Liver (tissue), 8 donors: ENCODE measurements at regions not wholly inside any gene's neighbourhood (a gene's known extent, or its start where the extent isn't known, plus 50 kb on each side); places are given as distances from the start of the nearest gene placed in this dataset.

Experiments
- DNase-seq: peaks from one replicate; pipeline ENCODE4 v3.0.0-alpha.2; 2017; ENCODE audit warnings: low spot score
- H3K27ac ChIP-seq, 2 donors: one replicate each; pipeline ENCODE4 v1.7.0; 2013; ENCODE audit warnings: inconsistent platforms in 2 of 2, low read length in 2 of 2, control low read depth in 1 of 2, low read depth in 1 of 2, mild to moderate bottlenecking in 1 of 2
- H3K27me3 ChIP-seq, 4 donors: one replicate each; pipeline versions ENCODE4 v1.6.1 to v1.7.0; 2013; ENCODE audit warnings: low read length in 3 of 4, inconsistent platforms in 1 of 4, mild to moderate bottlenecking in 1 of 4, moderate library complexity in 1 of 4; ENCODE audit not compliant: control insufficient read depth in 4 of 4, insufficient read depth in 4 of 4
- H3K36me3 ChIP-seq, 4 donors: one replicate each; pipeline versions ENCODE4 v1.6.1 to v1.7.0; 2013; ENCODE audit warnings: low read length in 3 of 4, mild to moderate bottlenecking in 3 of 4, low read depth in 1 of 4, moderate library complexity in 1 of 4; ENCODE audit not compliant: control insufficient read depth in 4 of 4, insufficient read depth in 3 of 4
- H3K4me1 ChIP-seq, 4 donors: one replicate each; pipeline versions ENCODE4 v1.6.1 to v1.7.0; 2013; ENCODE audit warnings: low read length in 3 of 4, mild to moderate bottlenecking in 3 of 4, moderate library complexity in 1 of 4; ENCODE audit not compliant: control insufficient read depth in 4 of 4, insufficient read depth in 4 of 4
- H3K4me3 ChIP-seq, 3 donors: one replicate each; pipeline versions ENCODE4 v1.6.1 to v1.7.0; 2013; ENCODE audit warnings: low read length in 3 of 3, control low read depth in 1 of 3, low read depth in 1 of 3, mild to moderate bottlenecking in 1 of 3
- H3K9ac ChIP-seq, 2 donors: one replicate each; pipeline ENCODE4 v1.7.0; 2013; ENCODE audit warnings: low read length in 2 of 2, mild to moderate bottlenecking in 2 of 2, moderate library complexity in 2 of 2, control low read depth in 1 of 2, low read depth in 1 of 2
- H3K9me3 ChIP-seq, 4 donors: one replicate each; pipeline versions ENCODE4 v1.6.1 to v1.7.0; 2013; ENCODE audit warnings: low read length in 3 of 4; ENCODE audit not compliant: control insufficient read depth in 4 of 4
- EGR1 ChIP-seq, 2 donors: IDR thresholded peaks; 2 replicates each; pipeline ENCODE4 v1.6.1; 2016 to 2018; ENCODE audit warnings: antibody characterized with exemption in 2 of 2, low read depth in 2 of 2
- FOXA1 ChIP-seq: IDR thresholded peaks from 2 replicates; pipeline ENCODE4 v1.6.1; 2016; ENCODE audit warnings: antibody characterized with exemption
- FOXA2 ChIP-seq: IDR thresholded peaks from 2 replicates; pipeline ENCODE4 v1.6.1; 2016; ENCODE audit warnings: antibody characterized with exemption
- GABPA ChIP-seq, 2 donors: IDR thresholded peaks in 1 of 2; conservative IDR thresholded peaks in 1 of 2; 2 replicates each; pipeline ENCODE4 v1.6.1; 2016; ENCODE audit warnings: antibody characterized with exemption in 2 of 2, mild to moderate bottlenecking in 1 of 2, moderate library complexity in 1 of 2
- HNF4A ChIP-seq, 2 donors: conservative IDR thresholded peaks; 2 replicates each; pipeline ENCODE4 v1.6.1; 2016; ENCODE audit warnings: antibody characterized with exemption in 2 of 2, mild to moderate bottlenecking in 2 of 2
- HNF4G ChIP-seq: IDR thresholded peaks from 2 replicates; pipeline ENCODE4 v1.6.1; 2016; ENCODE audit warnings: antibody characterized with exemption
- JUND ChIP-seq, 2 donors: IDR thresholded peaks; 2 replicates each; pipeline ENCODE4 v1.6.1; 2016; ENCODE audit warnings: antibody characterized with exemption in 2 of 2
- NR2F2 ChIP-seq: IDR thresholded peaks from 2 replicates; pipeline ENCODE4 v1.6.1; 2016; ENCODE audit warnings: antibody characterized with exemption
- RAD21 ChIP-seq, 2 donors: IDR thresholded peaks; 2 replicates each; pipeline ENCODE4 v1.6.1; 2016; ENCODE audit warnings: antibody characterized with exemption in 2 of 2, mild to moderate bottlenecking in 2 of 2
- RXRA ChIP-seq, 2 donors: IDR thresholded peaks; 2 replicates each; pipeline ENCODE4 v1.6.1; 2017 to 2018; ENCODE audit warnings: antibody characterized with exemption in 2 of 2, mild to moderate bottlenecking in 1 of 2
- SP1 ChIP-seq: IDR thresholded peaks from 2 replicates; pipeline ENCODE4 v1.6.1; 2018; ENCODE audit warnings: antibody characterized with exemption, mild to moderate bottlenecking
- TAF1 ChIP-seq: conservative IDR thresholded peaks from 2 replicates; pipeline ENCODE4 v1.6.1; 2016; ENCODE audit warnings: antibody characterized with exemption, mild to moderate bottlenecking
- YY1 ChIP-seq: IDR thresholded peaks from 2 replicates; pipeline ENCODE4 v1.6.1; 2016; ENCODE audit warnings: antibody characterized with exemption, mild to moderate bottlenecking
- WGBS: extraction: QIAGEN DNeasy Blood & Tissue Kit; methylation state at CpG from one replicate; pipeline ENCODE4 v1.1.7; 2013; 5-methylcytosine and 5-hydroxymethylcytosine counted together
- TF ChIP-seq, protein P1 (sequence below): fragments of 150-350 bp; IDR thresholded peaks from 2 replicates; pipeline ENCODE4 v1.5.1; 2017; ENCODE audit warnings: improper control_type of control experiment, low read depth, low read length; ENCODE audit not compliant: missing input control
- TF ChIP-seq, protein P2 (sequence below): IDR thresholded peaks from 2 replicates; pipeline ENCODE4 v1.6.1; 2016; ENCODE audit warnings: antibody characterized with exemption
- TF ChIP-seq, protein P3 (sequence below): IDR thresholded peaks from 2 replicates; pipeline ENCODE4 v1.6.1; 2016; ENCODE audit warnings: antibody characterized with exemption
- TF ChIP-seq, protein P4 (sequence below): IDR thresholded peaks from 2 replicates; pipeline ENCODE4 v1.6.1; 2016; ENCODE audit warnings: antibody characterized with exemption, mild to moderate bottlenecking
- TF ChIP-seq, protein P5 (sequence below): IDR thresholded peaks from 2 replicates; pipeline ENCODE4 v1.6.1; 2016; ENCODE audit warnings: antibody characterized with exemption
- donor health status: healthy.
- donor health status: healthy.
- donor health status: healthy.
- donor health status: healthy.
- donor health status: healthy.

DNA sequence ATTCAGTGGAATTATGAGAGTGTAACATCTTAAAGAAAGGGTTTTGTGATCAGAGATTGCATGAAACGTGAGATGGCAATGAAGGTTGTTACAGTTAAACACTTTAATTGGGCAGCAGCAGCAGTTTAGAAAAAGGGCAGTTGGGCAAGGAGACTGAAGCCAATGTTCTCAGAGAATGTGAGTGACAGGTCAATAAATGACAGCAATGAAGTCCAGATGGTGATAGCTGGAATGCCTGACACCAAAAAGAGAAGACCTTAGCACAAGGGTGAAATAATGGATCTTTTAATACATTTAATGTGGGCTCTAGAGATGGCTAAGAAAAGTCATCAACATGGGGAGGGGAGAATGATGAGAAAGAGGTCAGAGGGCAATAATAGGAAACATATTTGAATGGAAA is 89.4 kb upstream of the CDH7 start:
- H3K9me3 ChIP-seq, result no peaks in the 10 kb centered on the region
- H3K27me3 ChIP-seq, result no peaks in the 10 kb centered on the region
- 35% methylated on average over 1 of the region's 1 CpG for WGBS
- TF ChIP-seq RAD21 (IDR thresholded peaks at IDR 0.05), result no peak
- TF ChIP-seq, protein P1, sequence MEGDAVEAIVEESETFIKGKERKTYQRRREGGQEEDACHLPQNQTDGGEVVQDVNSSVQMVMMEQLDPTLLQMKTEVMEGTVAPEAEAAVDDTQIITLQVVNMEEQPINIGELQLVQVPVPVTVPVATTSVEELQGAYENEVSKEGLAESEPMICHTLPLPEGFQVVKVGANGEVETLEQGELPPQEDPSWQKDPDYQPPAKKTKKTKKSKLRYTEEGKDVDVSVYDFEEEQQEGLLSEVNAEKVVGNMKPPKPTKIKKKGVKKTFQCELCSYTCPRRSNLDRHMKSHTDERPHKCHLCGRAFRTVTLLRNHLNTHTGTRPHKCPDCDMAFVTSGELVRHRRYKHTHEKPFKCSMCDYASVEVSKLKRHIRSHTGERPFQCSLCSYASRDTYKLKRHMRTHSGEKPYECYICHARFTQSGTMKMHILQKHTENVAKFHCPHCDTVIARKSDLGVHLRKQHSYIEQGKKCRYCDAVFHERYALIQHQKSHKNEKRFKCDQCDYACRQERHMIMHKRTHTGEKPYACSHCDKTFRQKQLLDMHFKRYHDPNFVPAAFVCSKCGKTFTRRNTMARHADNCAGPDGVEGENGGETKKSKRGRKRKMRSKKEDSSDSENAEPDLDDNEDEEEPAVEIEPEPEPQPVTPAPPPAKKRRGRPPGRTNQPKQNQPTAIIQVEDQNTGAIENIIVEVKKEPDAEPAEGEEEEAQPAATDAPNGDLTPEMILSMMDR, result no peak
- TF ChIP-seq GABPA (IDR thresholded peaks at IDR 0.05 in 1 of 2, conservative IDR thresholded peaks at IDR 0.05 in 1 of 2), result no peak
- TF ChIP-seq, protein P2, sequence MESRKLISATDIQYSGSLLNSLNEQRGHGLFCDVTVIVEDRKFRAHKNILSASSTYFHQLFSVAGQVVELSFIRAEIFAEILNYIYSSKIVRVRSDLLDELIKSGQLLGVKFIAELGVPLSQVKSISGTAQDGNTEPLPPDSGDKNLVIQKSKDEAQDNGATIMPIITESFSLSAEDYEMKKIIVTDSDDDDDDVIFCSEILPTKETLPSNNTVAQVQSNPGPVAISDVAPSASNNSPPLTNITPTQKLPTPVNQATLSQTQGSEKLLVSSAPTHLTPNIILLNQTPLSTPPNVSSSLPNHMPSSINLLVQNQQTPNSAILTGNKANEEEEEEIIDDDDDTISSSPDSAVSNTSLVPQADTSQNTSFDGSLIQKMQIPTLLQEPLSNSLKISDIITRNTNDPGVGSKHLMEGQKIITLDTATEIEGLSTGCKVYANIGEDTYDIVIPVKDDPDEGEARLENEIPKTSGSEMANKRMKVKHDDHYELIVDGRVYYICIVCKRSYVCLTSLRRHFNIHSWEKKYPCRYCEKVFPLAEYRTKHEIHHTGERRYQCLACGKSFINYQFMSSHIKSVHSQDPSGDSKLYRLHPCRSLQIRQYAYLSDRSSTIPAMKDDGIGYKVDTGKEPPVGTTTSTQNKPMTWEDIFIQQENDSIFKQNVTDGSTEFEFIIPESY, result no peak
- TF ChIP-seq, protein P3, sequence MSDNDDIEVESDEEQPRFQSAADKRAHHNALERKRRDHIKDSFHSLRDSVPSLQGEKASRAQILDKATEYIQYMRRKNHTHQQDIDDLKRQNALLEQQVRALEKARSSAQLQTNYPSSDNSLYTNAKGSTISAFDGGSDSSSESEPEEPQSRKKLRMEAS, result no peak
- TF ChIP-seq NR2F2, result no peak
- no peak for TF ChIP-seq JUND (IDR thresholded peaks at IDR 0.05)
- TF ChIP-seq FOXA1, result no peak
- TF ChIP-seq EGR1 (IDR thresholded peaks at IDR 0.05; ENCODE audit: low read depth in 2 of 2), result no peak
- no peak for TF ChIP-seq TAF1
- no peak for TF ChIP-seq SP1
- TF ChIP-seq YY1, result no peak
- TF ChIP-seq RXRA (IDR thresholded peaks at IDR 0.05), result no peak
- TF ChIP-seq, protein P4, sequence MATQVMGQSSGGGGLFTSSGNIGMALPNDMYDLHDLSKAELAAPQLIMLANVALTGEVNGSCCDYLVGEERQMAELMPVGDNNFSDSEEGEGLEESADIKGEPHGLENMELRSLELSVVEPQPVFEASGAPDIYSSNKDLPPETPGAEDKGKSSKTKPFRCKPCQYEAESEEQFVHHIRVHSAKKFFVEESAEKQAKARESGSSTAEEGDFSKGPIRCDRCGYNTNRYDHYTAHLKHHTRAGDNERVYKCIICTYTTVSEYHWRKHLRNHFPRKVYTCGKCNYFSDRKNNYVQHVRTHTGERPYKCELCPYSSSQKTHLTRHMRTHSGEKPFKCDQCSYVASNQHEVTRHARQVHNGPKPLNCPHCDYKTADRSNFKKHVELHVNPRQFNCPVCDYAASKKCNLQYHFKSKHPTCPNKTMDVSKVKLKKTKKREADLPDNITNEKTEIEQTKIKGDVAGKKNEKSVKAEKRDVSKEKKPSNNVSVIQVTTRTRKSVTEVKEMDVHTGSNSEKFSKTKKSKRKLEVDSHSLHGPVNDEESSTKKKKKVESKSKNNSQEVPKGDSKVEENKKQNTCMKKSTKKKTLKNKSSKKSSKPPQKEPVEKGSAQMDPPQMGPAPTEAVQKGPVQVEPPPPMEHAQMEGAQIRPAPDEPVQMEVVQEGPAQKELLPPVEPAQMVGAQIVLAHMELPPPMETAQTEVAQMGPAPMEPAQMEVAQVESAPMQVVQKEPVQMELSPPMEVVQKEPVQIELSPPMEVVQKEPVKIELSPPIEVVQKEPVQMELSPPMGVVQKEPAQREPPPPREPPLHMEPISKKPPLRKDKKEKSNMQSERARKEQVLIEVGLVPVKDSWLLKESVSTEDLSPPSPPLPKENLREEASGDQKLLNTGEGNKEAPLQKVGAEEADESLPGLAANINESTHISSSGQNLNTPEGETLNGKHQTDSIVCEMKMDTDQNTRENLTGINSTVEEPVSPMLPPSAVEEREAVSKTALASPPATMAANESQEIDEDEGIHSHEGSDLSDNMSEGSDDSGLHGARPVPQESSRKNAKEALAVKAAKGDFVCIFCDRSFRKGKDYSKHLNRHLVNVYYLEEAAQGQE, result no peak
- no peak for TF ChIP-seq HNF4G
- TF ChIP-seq FOXA2, result no peak
- TF ChIP-seq, protein P5, sequence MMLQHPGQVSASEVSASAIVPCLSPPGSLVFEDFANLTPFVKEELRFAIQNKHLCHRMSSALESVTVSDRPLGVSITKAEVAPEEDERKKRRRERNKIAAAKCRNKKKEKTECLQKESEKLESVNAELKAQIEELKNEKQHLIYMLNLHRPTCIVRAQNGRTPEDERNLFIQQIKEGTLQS, result no peak
- TF ChIP-seq HNF4A (conservative IDR thresholded peaks at IDR 0.05), result no peak
- H3K4me1 ChIP-seq, result no peaks in the 10 kb centered on the region
- H3K36me3 ChIP-seq, result no peaks in the 10 kb centered on the region
- no peak for DNase-seq
- no peak overlapping the region for H3K4me3 ChIP-seq
- H3K27ac ChIP-seq, result no peak overlapping the region
- no peak overlapping the region for H3K9ac ChIP-seq
